Left lobe of liver (tissue), 2 donors: ENCODE measurements at regions not wholly inside any gene's neighbourhood (a gene's known extent, or its start where the extent isn't known, plus 50 kb on each side); places are given as distances from the start of the nearest gene placed in this dataset.

ENCODE experiments used
- ATAC-seq: fragments of 200-7000 bp; cut with Tn5 transposase; one replicate; pipeline ENCODE4 v1.9.1; 2020; ENCODE audit warnings: mild to moderate bottlenecking, moderate library complexity
- DNase-seq: peaks from one replicate; pipeline ENCODE4 v3.0.0-alpha.2; 2020; ENCODE audit warnings: low spot score
- donor health status: DM: no; HTN: no; CAD: no; lungs with moderate emphysema.
- donor health status: DM: no; HTN: yes; CAD: no.

- no peak for ATAC-seq
- DNase-seq, result no peak
Measured at GRCh38 chr17:72049914-72050313, 70.9 kb upstream of the SOX9 start.

- no peak for DNase-seq
- no peak for ATAC-seq
Measured at GRCh38 chr17:72053036-72053435, 67.8 kb upstream of the SOX9 start.

GRCh38 chr17:72053449-72053848 lies 67.4 kb upstream of the SOX9 start:
- no peak for DNase-seq
- no peak for ATAC-seq

- DNase-seq (no peak), ATAC-seq (no peak)
Measured at GRCh38 chr17:72056155-72056554, 64.7 kb upstream of the SOX9 start.

GRCh38 chr17:72056727-72057290 lies 64.0 kb upstream of the SOX9 start:
- DNase-seq (no peak), ATAC-seq (no peak)

GRCh38 chr17:72060084-72060483 lies 60.7 kb upstream of the SOX9 start:
- DNase-seq (no peak), ATAC-seq (no peak)

GRCh38 chr17:72063262-72063661 lies 57.6 kb upstream of the SOX9 start:
- no peak for ATAC-seq
- DNase-seq, result no peak

- no peak for DNase-seq
- no peak for ATAC-seq
Measured at GRCh38 chr17:72063756-72064450, 56.9 kb upstream of the SOX9 start.

GRCh38 chr17:72064606-72065193 lies 56.1 kb upstream of the SOX9 start:
- ATAC-seq, result no peak
- no peak for DNase-seq

GRCh38 chr17:72065556-72065955 lies 55.3 kb upstream of the SOX9 start:
- ATAC-seq (no peak), DNase-seq (no peak)

GRCh38 chr17:72068643-72069042 lies 52.2 kb upstream of the SOX9 start:
- DNase-seq (no peak), ATAC-seq (no peak)

GRCh38 chr17:72069586-72070202 lies 51.1 kb upstream of the SOX9 start:
- ATAC-seq, result no peak
- no peak for DNase-seq
